GM18907 (cell line): ENCODE measurements at regions not wholly inside any gene's neighbourhood (a gene's known extent, or its start where the extent isn't known, plus 50 kb on each side); places are given as distances from the start of the nearest gene placed in this dataset.
"Not testable (repeated sequence)": the region's sequence is repeated elsewhere in the genome, so short reads cannot be mapped to it uniquely, and the experiment has no call there.

Experiments
- ATAC-seq: cut with Tn5 transposase; IDR thresholded peaks from one replicate; pipeline ENCODE4 v1.9.1; 2021; ENCODE audit warnings: mild to moderate bottlenecking, moderate library complexity; ENCODE audit not compliant: unreplicated experiment

- not testable (repeated sequence) for ATAC-seq
Observed at GRCh38 chr14:106753751-106754150, 1227.4 kb downstream of the TMEM121 start.

DNA sequence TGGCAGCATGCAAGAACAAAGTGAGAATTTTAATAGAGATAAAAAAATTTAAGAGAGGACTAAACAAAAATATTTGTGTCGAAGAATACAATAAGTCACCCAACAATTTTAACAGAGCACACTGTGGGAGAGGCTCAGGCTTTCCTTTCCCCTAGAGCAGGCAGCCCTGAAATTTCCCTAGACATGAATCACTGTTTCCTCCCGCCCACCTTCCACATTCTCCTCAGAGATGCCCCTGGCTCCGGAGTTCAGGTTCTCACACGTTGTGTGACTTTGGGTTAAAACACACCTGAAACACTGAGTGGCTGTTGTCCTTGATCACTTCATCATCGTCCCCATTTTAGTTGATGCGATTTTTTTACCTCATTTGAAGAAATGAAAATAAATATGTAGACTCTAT, 1231.1 kb downstream of the TMEM121 start:
- not testable (repeated sequence) for ATAC-seq

DNA sequence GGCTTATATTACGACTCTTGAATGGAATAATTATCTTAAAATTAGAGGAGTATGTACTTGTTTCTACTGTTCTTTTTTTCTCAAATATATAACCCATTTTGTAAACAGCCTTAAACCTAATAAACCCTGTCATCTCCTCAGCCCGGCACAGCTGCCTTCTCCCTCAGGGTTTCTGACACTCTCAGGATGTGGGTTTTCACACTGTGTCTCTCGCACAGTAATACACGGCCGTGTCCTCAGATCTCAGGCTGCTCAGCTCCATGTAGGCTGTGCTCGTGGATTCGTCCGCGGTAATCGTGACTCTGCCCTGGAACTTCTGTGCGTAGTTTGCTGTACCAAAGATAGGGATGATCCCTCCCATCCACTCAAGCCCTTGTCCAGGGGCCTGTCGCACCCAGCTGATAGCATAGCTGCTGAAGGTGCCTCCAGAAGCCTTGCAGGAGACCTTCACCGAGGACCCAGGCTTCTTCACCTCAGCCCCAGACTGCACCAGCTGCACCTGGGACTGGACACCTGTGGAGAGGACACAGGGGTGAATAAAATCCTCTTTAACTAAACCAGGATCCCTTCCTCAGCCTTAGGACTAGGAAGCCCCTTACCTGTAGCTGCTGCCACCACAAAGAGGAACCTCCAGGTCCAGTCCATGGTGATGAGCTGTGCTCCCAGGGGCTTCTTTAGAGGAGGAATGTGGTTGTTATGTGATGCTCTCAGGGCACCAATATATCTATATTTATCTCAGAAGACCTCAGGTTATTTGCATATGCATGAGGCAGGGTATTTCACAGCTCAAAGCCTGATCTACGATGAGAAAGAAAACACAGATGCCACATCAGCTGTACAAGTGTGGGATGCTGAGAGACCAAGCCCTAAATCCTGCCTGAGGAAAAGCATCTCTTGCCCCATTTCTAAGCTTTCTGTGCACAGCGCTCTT, 1235.8 kb downstream of the TMEM121 start:
- ATAC-seq = peak; percentile 42

GRCh38 chr14:106764968-106765369, 1238.6 kb downstream of the TMEM121 start:
- ATAC-seq = peak; percentile 67

- ATAC-seq = no peak
Observed at GRCh38 chr14:106766145-106766544, 1239.8 kb downstream of the TMEM121 start.

GRCh38 chr14:106766551-106767277, 1240.3 kb downstream of the TMEM121 start:
- not testable (repeated sequence) for ATAC-seq

- not testable (repeated sequence) for ATAC-seq
Observed at GRCh38 chr14:106768230-106768629, 1241.8 kb downstream of the TMEM121 start.

GRCh38 chr14:106768972-106769700, 1242.8 kb downstream of the TMEM121 start:
- ATAC-seq = not testable (repeated sequence)

DNA sequence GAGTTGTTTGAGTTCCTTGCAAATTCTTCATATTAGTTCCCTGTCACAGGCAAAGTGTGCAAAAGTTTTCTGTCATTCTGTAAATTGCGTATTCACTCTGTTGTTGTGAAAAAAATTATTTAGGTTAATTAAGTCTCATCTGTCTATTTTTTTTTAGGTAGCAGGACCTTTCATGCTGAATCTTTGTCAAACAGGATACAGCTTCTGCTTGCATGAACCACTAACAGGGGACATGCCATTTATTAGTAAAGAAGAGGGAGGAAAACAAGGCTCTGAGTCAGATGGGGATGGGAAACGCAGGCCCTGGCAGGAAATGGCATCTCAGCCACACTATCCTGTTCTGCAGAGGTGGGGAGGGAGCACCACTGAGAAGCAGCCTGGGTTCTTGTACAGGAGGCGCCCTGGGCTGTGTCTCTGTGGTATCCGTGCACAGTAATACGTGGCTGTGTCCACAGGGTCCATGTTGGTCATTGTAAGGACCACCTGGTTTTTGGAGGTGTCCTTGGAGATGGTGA, 1243.8 kb downstream of the TMEM121 start:
- ATAC-seq = not testable (repeated sequence)

DNA sequence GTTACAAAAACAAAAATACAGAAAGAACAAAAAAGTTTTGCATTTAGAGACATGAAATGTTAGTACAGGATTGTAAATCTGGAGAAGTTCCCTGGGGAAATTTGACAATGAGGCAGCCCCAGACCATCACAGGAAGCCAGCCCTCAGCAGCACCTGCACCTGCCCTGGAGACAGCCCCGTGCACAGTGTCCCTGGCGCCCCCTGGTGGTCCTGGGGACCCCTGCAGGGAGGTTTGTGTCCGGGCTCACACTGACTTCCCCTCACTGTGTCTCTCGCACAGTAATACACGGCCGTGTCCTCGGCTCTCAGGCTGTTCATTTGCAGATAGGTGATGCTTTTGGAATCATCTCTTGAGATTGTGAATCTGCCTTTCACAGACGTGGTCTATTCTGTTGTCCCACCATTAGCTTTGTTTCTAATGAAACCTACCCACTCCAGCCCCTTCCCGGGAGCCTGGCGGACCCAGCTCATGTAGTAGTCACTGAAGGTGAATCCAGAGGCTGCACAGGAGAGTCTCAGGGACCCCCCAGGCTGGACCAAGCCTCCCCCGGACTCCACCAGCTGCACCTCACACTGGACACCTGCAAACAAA, 1248.6 kb downstream of the TMEM121 start:
- ATAC-seq = not testable (repeated sequence)

- ATAC-seq = no peak
Observed at GRCh38 chr14:106776395-106776983, 1250.1 kb downstream of the TMEM121 start.

DNA sequence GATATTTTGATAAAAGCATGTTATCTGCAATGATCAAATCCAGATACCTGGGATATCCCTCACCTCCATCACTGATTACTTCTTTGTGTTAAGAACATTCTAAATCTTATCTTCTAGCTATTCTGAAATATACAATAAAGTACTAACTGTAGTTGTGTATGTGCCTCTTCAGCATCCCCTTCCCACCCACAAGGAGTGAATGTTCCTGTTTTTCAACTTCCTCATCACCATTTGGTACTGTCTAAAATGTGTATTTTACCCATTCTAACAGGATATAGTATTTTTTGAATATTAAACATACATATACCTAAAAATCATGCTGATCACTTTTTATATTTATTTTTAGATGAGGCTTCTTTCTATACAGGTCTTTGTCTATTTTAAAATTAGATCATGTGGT, 1252.6 kb downstream of the TMEM121 start:
- ATAC-seq = no peak

GRCh38 chr14:106786697-106787096, 1260.3 kb downstream of the TMEM121 start:
- no peak for ATAC-seq

DNA sequence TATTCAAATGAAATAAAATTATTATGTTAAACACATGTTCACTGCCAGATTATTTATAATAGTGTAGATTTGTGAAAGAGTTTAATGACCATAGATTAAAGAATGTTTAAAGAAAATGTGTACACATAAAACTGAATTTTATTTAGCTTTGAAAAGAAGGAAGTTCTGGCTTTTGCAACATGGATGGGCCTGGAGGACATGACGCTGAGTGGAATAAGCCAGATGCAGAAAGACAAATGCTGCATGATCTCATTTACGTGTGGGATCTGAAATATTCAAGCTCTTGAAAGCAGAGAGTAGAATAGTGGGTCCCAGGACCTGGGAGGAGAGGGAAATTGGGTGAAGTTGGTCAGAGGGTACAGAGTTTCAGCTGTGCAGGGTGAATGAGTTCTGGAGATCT, 1261.2 kb downstream of the TMEM121 start:
- no peak for ATAC-seq

DNA sequence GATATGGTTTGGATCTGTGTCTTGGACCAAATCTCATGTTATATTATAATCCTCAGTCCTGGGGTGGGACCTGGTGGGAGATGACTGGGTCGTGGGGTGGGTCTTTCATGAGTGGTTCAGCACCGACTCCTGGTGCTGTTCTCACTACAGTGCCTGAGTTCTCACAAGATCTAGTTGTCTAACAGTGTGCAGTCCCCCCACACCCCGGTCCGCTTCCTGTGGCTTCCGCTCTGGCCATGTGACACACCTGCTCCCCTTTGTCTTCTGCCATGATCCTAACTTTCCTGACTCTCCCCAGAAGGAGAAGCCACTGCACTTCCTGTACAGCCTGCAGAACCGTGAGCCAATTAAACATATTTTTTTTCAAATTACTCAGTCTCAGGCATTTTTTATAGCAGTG, 1262.2 kb downstream of the TMEM121 start:
- ATAC-seq = no peak

DNA sequence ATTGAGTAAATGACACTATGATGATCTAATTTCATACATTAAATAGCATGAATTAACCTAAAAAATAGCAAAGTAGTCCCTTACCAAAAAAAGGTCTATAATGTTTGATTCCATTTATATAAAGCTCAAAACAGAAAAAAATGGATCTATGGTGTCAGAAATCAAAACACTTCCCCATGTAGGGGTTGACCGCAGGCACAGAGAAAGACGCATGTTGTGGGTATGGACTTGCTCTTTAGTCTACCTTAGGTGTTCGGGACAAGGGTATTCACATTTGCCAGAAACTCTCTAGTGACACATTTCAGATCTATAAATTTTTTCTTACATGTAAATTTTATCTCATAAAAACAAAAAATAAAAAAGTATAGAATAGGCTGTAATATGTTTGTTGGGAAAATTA, 1262.9 kb downstream of the TMEM121 start:
- ATAC-seq = no peak

DNA sequence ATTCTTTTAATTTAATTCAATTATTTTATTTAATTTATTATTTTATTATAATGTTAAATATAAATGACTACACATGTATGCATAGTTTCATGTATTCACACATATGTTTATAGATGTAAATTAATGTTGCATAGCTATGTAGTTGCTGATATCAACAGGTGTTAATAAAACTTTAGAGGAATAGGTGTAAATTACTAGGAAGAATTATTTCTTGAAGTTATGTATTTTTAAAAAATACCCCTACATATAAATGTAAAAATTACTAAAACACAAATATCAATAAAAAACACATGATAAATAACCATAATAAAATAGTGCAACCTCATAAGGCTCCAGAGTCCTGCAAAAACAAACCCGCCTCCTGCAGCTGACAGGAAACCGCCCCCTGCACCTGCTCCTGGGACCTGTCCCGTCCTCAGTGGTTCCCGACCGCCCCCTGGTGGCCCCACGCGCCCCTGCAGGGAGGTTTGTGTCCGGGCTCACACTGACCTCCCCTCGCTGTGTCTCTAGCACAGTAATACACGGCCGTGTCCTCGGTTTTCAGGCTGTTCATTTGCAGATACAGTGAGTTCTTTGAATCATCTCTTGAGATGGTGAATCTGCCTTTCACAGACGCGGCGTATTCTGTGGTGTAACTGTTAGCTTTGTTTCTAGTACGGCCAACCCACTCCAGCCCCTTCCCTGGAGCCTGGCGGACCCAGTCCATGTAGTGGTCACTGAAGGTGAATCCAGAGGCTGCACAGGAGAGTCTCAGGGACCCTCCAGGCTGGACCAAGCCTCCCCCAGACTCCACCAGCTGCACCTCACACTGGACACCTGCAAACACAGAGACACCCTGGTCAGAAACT, 1264.0 kb downstream of the TMEM121 start:
- ATAC-seq = no peak

- ATAC-seq = no peak
Observed at GRCh38 chr14:106792543-106792942, 1266.2 kb downstream of the TMEM121 start.

- not testable (repeated sequence) for ATAC-seq
Observed at GRCh38 chr14:106798166-106798565, 1271.8 kb downstream of the TMEM121 start.
